SK-N-SH (cell line): ENCODE measurements at regions not wholly inside any gene's neighbourhood (a gene's known extent, or its start where the extent isn't known, plus 50 kb on each side); places are given as distances from the start of the nearest gene placed in this dataset.

Experiments
- CTCF ChIA-PET: fragments of 300-600, 350-600 bp; formaldehyde crosslinking; extraction: SDS; loops from one replicate; lab custom pipeline; 2021; lab: Yijun Ruan, JAX
- POLR2A ChIA-PET: fragments of 350-600 bp; sonication (Branson Sonifier 250); formaldehyde crosslinking; extraction: SDS; loops from one replicate; lab custom pipeline; 2020; ENCODE audit warnings: antibody characterized with exemption, inconsistent platforms; lab: Yijun Ruan, JAX
- DNase-seq: peaks from one replicate; pipeline ENCODE4 v3.0.0; 2012
- H2AFZ ChIP-seq: fragments of 200-600 bp; sonication (generic); 2 replicates; pipeline ENCODE4 v1.8.1; 2016; ENCODE audit warnings: antibody characterized with exemption, mild to moderate bottlenecking, low read depth
- H3F3A ChIP-seq: fragments of 200-600 bp; sonication (generic); replicated peaks from 2 replicates; pipeline ENCODE3; 2016; ENCODE audit warnings: antibody characterized with exemption, mild to moderate bottlenecking; ENCODE audit not compliant: insufficient read depth
- H3K27ac ChIP-seq, 2 experiments: fragments of 200-500 bp in 1 of 2; fragments of 200-600 bp in 1 of 2; sonication (Bioruptor generic) in 1 of 2; sonication (generic), shearing (Covaris generic) in 1 of 2; 2 replicates each; pipeline versions ENCODE4 v1.5.1 to v1.6.1; 2014 to 2016; ENCODE audit warnings: low read depth in 2 of 2, inconsistent platforms in 1 of 2, low read length in 1 of 2, mild to moderate bottlenecking in 1 of 2, mixed read lengths in 1 of 2
- H3K27me3 ChIP-seq: fragments of 200-600 bp; sonication (generic), shearing (Covaris generic); 2 replicates; pipeline ENCODE4 v1.6.1; 2016; ENCODE audit warnings: mixed run types; ENCODE audit not compliant: insufficient read depth
- H3K36me3 ChIP-seq, 2 experiments: fragments of 200-500 bp in 1 of 2; fragments of 200-600 bp in 1 of 2; sonication (Bioruptor generic) in 1 of 2; sonication (generic) in 1 of 2; replicated peaks in 1 of 2; 2 replicates each; pipeline versions ENCODE3 to v1.5.1; 2014 to 2016; ENCODE audit warnings: low read length in 1 of 2, mild to moderate bottlenecking in 1 of 2; ENCODE audit not compliant: insufficient read depth in 2 of 2, control insufficient read depth in 1 of 2
- H3K4me1 ChIP-seq, 2 experiments: fragments of 200-500 bp in 1 of 2; fragments of 200-600 bp in 1 of 2; sonication (Bioruptor generic) in 1 of 2; sonication (generic), shearing (Covaris generic) in 1 of 2; 2 replicates each; pipeline versions ENCODE4 v1.5.1 to v1.6.1; 2014 to 2016; ENCODE audit warnings: low read depth in 1 of 2, low read length in 1 of 2, mixed run types in 1 of 2; ENCODE audit not compliant: insufficient read depth in 2 of 2, control insufficient read depth in 1 of 2
- H3K4me2 ChIP-seq: fragments of 200-600 bp; sonication (generic), shearing (Covaris generic); 2 replicates; pipeline ENCODE4 v1.6.1; 2017; ENCODE audit warnings: mixed run types
- H3K4me3 ChIP-seq, 2 experiments: fragments of 200-500 bp in 1 of 2; fragments of 200-600 bp in 1 of 2; sonication (Bioruptor generic) in 1 of 2; sonication (generic), shearing (Covaris generic) in 1 of 2; 2 replicates each; pipeline versions ENCODE4 v1.5.1 to v1.8.1; 2014 to 2016; ENCODE audit warnings: low read depth in 2 of 2, inconsistent platforms in 1 of 2, low read length in 1 of 2, mild to moderate bottlenecking in 1 of 2, mixed read lengths in 1 of 2, moderate library complexity in 1 of 2
- H3K79me2 ChIP-seq: fragments of 200-600 bp; sonication (generic); 2 replicates; pipeline ENCODE4 v1.8.1; 2017; ENCODE audit warnings: mild to moderate bottlenecking; ENCODE audit not compliant: insufficient read depth
- H3K9ac ChIP-seq: fragments of 200-600 bp; sonication (generic); 2 replicates; pipeline ENCODE4 v1.6.1; 2017; ENCODE audit warnings: mixed run types
- H3K9me2 ChIP-seq: fragments of 200-600 bp; sonication (generic); 2 replicates; pipeline ENCODE4 v1.6.1; 2017; ENCODE audit warnings: mixed run types
- H3K9me3 ChIP-seq: fragments of 200-600 bp; sonication (generic); 2 replicates; pipeline ENCODE4 v1.6.1; 2017; ENCODE audit warnings: mixed run types, mild to moderate bottlenecking, moderate library complexity
- H4K20me1 ChIP-seq: fragments of 200-600 bp; sonication (generic); 2 replicates; pipeline ENCODE4 v1.6.1; 2017; ENCODE audit warnings: mild to moderate bottlenecking, mixed run types; ENCODE audit not compliant: insufficient read depth
- CHD2 ChIP-seq: fragments of 150-350 bp; IDR thresholded peaks from 2 replicates; pipeline ENCODE4 v1.6.1; 2018; ENCODE audit warnings: low read length; ENCODE audit not compliant: partially characterized antibody
- ELF1 ChIP-seq: IDR thresholded peaks from 2 replicates; pipeline ENCODE4 v1.4.0; 2012
- EP300 ChIP-seq, 2 experiments: IDR thresholded peaks; 2 replicates each; pipeline versions ENCODE4 v1.4.0 to v1.6.1; 2012; ENCODE audit warnings: borderline replicate concordance in 1 of 2, low read depth in 1 of 2, low read length in 1 of 2
- FOSL2 ChIP-seq: IDR thresholded peaks from 2 replicates; pipeline ENCODE4 v1.4.0; 2012; ENCODE audit warnings: low read depth, mild to moderate bottlenecking, moderate library complexity, borderline replicate concordance
- FOXJ3 ChIP-seq: sonication (generic); formaldehyde crosslinking; IDR thresholded peaks from 2 replicates; pipeline ENCODE4 v1.5.1; 2020; ENCODE audit warnings: mild to moderate bottlenecking, missing genetic modification reagents
- FOXM1 ChIP-seq: IDR thresholded peaks from 2 replicates; pipeline ENCODE4 v1.4.0; 2012; ENCODE audit warnings: low read depth, mild to moderate bottlenecking
- JUND ChIP-seq: IDR thresholded peaks from 2 replicates; pipeline ENCODE4 v1.4.0; 2012
- MEF2A ChIP-seq: IDR thresholded peaks from 2 replicates; pipeline ENCODE4 v1.4.0; 2012; ENCODE audit warnings: low read depth, borderline replicate concordance
- MXI1 ChIP-seq: IDR thresholded peaks from 2 replicates; pipeline ENCODE4 v1.6.1; 2012; ENCODE audit warnings: mild to moderate bottlenecking, low read depth, low read length, improper control_type of control experiment
- NRF1 ChIP-seq: IDR thresholded peaks from 2 replicates; pipeline ENCODE4 v1.6.1; 2012; ENCODE audit warnings: low read depth, mild to moderate bottlenecking, low read length
- RAD21 ChIP-seq: IDR thresholded peaks from 2 replicates; pipeline ENCODE4 v1.6.1; 2012; ENCODE audit warnings: mild to moderate bottlenecking, low read length
- RFX5 ChIP-seq: IDR thresholded peaks from 2 replicates; pipeline ENCODE4 v1.6.1; 2012; ENCODE audit warnings: mild to moderate bottlenecking, improper control_type of control experiment, low read length
- RXRA ChIP-seq: IDR thresholded peaks from 2 replicates; pipeline ENCODE4 v1.4.0; 2012; ENCODE audit warnings: low read depth, mild to moderate bottlenecking, borderline replicate concordance
- SIN3A ChIP-seq: IDR thresholded peaks from 2 replicates; pipeline ENCODE4 v1.6.1; 2012; ENCODE audit warnings: low read depth, mild to moderate bottlenecking, low read length, moderate library complexity, borderline replicate concordance
- WGBS: methylation state at CpG from one replicate; pipeline ENCODE4 v1.1.6; 2017; ENCODE audit warnings: low lambda C conversion rate; 5-methylcytosine and 5-hydroxymethylcytosine counted together
- TF ChIP-seq, protein P1 (sequence below): IDR thresholded peaks from 2 replicates; pipeline ENCODE4 v1.6.1; 2012; ENCODE audit warnings: mild to moderate bottlenecking, low read depth, low read length, moderate library complexity
- TF ChIP-seq, protein P2 (sequence below): fragments of 150-350 bp; IDR thresholded peaks from 2 replicates; pipeline ENCODE4 v1.6.1; 2016; ENCODE audit warnings: mild to moderate bottlenecking, low read depth, low read length
- TF ChIP-seq, protein P3 (sequence below): IDR thresholded peaks from 2 replicates; pipeline ENCODE4; 2012
- TF ChIP-seq, protein P4 (sequence below): fragments of 150-350 bp; IDR thresholded peaks from 2 replicates; pipeline ENCODE4 v1.6.1; 2017; ENCODE audit warnings: antibody characterized with exemption, low read length, low read depth, borderline replicate concordance

DNA sequence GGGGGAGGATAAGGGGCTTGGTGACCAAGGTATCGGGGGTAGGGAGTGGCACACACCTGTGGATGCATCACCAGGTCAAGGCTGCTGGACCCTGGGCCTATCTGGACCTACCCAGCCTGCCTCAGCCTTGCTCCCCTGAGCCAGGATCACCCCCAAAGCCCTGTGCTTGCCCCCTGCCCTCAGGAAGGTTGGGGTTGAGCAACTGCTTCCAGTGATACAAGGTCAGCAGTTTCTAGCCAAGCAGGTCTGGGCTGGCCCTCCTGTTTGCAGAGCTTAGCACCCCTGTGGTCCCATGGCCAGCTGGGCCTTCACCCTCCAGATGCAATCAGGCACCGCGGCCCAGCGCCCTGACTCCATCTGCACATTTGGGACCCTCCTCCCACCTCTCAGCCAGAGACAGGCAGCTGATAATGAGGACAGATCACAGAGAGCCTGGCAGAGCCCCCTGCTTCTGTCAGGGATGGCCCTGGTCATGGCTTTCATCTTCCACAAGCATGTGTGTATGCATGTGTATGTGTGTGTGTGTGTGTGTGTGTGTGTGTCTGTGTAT lies 154.6 kb downstream of the TFCP2L1 start (continued):
- TF ChIP-seq CHD2 (peak; percentile 8), FOSL2 (no peak), EP300 (IDR thresholded peaks at IDR 0.05; ENCODE audit: borderline replicate concordance in 1 of 2, low read depth in 1 of 2, low read length in 1 of 2) (peak in 1 of 2 experiments; percentile 25; a peak in 1 of 4 replicates), RFX5 (no peak)

DNA sequence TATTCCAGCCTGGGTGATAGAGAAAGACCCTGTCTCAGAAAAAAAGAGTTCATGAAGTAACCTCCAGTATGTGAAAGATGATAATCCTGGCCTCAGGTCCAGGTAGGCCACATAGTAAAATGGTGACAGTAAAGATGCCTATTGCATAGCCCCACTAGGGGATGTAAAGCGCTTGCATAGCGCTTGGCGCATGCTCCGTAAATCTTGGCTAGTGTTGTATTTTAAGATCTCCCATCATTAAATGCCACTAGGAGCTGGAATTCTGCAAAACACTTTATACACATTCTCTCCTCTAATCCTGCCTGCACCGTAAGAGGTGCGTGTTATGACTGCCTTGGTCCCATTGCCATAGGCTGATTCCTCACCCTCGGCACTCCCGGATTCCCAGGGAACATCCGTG lies 153.6 kb downstream of the TFCP2L1 start:
- no peaks in the 10 kb centered on the region for H3K79me2 ChIP-seq
- no peak overlapping the region for H2AFZ ChIP-seq
- H3F3A ChIP-seq = no peaks in the 10 kb centered on the region
- no peaks in the 10 kb centered on the region for H4K20me1 ChIP-seq
- H3K27me3 ChIP-seq = peaks cover 9% of the 10 kb centered on the region
- H3K9ac ChIP-seq = no peak overlapping the region
- peaks cover 0 to 9% of the 10 kb centered on the region in 2 experiments; a peak in 1 of 4 replicates for H3K4me1 ChIP-seq
- H3K9me2 ChIP-seq = no peaks in the 10 kb centered on the region
- WGBS = 70% methylated on average over 5 of the region's 9 CpGs
- H3K4me3 ChIP-seq = no peak overlapping the region
- H3K27ac ChIP-seq = no peak overlapping the region
- no peak for DNase-seq
- H3K36me3 ChIP-seq = no peaks in the 10 kb centered on the region
- H3K4me2 ChIP-seq = no peak overlapping the region
- POLR2A ChIA-PET = no interaction called here
- H3K9me3 ChIP-seq = no peaks in the 10 kb centered on the region
- TF ChIP-seq SIN3A (no peak), RFX5 (no peak), FOXJ3 (CRISPR knock-in tag) (no peak), RAD21 (no peak), NRF1 (no peak), JUND (no peak), MXI1 (no peak)
- TF ChIP-seq, protein P1, sequence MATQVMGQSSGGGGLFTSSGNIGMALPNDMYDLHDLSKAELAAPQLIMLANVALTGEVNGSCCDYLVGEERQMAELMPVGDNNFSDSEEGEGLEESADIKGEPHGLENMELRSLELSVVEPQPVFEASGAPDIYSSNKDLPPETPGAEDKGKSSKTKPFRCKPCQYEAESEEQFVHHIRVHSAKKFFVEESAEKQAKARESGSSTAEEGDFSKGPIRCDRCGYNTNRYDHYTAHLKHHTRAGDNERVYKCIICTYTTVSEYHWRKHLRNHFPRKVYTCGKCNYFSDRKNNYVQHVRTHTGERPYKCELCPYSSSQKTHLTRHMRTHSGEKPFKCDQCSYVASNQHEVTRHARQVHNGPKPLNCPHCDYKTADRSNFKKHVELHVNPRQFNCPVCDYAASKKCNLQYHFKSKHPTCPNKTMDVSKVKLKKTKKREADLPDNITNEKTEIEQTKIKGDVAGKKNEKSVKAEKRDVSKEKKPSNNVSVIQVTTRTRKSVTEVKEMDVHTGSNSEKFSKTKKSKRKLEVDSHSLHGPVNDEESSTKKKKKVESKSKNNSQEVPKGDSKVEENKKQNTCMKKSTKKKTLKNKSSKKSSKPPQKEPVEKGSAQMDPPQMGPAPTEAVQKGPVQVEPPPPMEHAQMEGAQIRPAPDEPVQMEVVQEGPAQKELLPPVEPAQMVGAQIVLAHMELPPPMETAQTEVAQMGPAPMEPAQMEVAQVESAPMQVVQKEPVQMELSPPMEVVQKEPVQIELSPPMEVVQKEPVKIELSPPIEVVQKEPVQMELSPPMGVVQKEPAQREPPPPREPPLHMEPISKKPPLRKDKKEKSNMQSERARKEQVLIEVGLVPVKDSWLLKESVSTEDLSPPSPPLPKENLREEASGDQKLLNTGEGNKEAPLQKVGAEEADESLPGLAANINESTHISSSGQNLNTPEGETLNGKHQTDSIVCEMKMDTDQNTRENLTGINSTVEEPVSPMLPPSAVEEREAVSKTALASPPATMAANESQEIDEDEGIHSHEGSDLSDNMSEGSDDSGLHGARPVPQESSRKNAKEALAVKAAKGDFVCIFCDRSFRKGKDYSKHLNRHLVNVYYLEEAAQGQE = no peak
- CTCF ChIA-PET = interaction anchor here (0.9 to 1.3 kb wide), 3 partner anchors 32 to 271 kb away, joined by 3 to 5 read pairs (median 3); no protein-coding TSS in a partner anchor

DNA sequence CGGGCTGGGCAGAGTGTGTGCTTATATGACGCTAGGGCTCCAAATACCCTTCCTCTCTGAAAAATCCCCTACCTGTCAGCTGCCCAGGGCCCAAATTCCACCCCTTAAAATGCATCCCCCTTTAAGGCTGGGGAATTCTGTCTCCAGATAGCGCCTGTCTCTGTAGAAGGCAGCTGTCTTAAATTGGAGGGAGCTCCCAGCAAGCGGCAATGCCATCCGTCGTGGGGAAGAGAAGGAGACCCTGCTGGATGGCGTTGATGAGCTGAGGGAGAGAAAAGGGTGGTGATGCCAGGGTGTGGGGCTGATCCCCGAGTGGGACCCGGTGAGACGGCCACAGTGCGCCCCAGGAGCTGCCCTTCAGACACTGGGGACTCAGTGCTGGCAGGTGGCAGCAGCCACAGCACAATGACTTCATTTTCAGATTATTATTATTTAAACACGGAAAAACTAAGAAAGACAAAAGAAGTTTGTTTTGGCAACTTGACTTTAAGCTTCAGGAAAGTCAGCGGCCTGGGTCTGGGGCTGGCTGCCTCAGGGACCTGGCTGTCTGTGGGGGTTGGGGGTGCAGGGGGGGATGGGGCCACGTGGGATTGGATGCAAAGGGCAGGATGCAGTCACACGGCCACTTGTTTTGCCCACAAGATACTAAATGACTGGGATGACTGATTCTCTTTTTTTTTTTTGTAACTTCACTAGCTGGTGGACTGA lies 152.8 kb downstream of the TFCP2L1 start:
- Histone ChIP-seq H3K4me2 (no peak overlapping the region), H3K27ac (no peak overlapping the region), H3K9ac (no peak overlapping the region), H3K4me3 (no peak overlapping the region), H3F3A (no peaks in the 10 kb centered on the region), H3K4me1 (peaks cover 0 to 9% of the 10 kb centered on the region in 2 experiments; a peak in 1 of 4 replicates), H3K36me3 (no peaks in the 10 kb centered on the region), H3K79me2 (no peaks in the 10 kb centered on the region), H3K9me3 (no peaks in the 10 kb centered on the region), H3K27me3 (peaks cover 1% of the 10 kb centered on the region), H3K9me2 (no peaks in the 10 kb centered on the region), H4K20me1 (no peaks in the 10 kb centered on the region), H2AFZ (no peak overlapping the region)
- ChIA-PET CTCF (interaction anchor here (0.8 to 1.3 kb wide), 4 partner anchors 33 to 270 kb away, joined by 3 to 6 read pairs (median 4); no protein-coding TSS in a partner anchor), POLR2A (no interaction called here)
- DNase-seq = no peak
- WGBS = 57% methylated on average over 15 of the region's 15 CpGs
- TF ChIP-seq RXRA (no peak), MXI1 (no peak), MEF2A (no peak), ELF1 (no peak), FOXM1 (no peak), FOXJ3 (CRISPR knock-in tag) (no peak)
- TF ChIP-seq, protein P2, sequence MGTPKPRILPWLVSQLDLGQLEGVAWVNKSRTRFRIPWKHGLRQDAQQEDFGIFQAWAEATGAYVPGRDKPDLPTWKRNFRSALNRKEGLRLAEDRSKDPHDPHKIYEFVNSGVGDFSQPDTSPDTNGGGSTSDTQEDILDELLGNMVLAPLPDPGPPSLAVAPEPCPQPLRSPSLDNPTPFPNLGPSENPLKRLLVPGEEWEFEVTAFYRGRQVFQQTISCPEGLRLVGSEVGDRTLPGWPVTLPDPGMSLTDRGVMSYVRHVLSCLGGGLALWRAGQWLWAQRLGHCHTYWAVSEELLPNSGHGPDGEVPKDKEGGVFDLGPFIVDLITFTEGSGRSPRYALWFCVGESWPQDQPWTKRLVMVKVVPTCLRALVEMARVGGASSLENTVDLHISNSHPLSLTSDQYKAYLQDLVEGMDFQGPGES = no peak
- TF ChIP-seq, protein P3, sequence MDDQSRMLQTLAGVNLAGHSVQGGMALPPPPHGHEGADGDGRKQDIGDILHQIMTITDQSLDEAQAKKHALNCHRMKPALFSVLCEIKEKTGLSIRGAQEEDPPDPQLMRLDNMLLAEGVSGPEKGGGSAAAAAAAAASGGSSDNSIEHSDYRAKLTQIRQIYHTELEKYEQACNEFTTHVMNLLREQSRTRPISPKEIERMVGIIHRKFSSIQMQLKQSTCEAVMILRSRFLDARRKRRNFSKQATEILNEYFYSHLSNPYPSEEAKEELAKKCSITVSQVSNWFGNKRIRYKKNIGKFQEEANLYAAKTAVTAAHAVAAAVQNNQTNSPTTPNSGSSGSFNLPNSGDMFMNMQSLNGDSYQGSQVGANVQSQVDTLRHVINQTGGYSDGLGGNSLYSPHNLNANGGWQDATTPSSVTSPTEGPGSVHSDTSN = no peak
- TF ChIP-seq, protein P4, sequence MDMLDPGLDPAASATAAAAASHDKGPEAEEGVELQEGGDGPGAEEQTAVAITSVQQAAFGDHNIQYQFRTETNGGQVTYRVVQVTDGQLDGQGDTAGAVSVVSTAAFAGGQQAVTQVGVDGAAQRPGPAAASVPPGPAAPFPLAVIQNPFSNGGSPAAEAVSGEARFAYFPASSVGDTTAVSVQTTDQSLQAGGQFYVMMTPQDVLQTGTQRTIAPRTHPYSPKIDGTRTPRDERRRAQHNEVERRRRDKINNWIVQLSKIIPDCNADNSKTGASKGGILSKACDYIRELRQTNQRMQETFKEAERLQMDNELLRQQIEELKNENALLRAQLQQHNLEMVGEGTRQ = no peak
